IMR-90 (cell line): ENCODE measurements at regions not wholly inside any gene's neighbourhood (a gene's known extent, or its start where the extent isn't known, plus 50 kb on each side); places are given as distances from the start of the nearest gene placed in this dataset.

Experiments
- BHLHE40 ChIP-seq: fragments of 150-350 bp; IDR thresholded peaks from 2 replicates; pipeline ENCODE4 v1.6.1; 2016; ENCODE audit warnings: mild to moderate bottlenecking, low read depth, low read length
- NFE2L2 ChIP-seq: fragments of 150-350 bp; IDR thresholded peaks from 2 replicates; pipeline ENCODE4 v1.6.1; 2016; ENCODE audit warnings: low read depth, mild to moderate bottlenecking, low read length
- POLR2A ChIP-seq: IDR thresholded peaks from 2 replicates; pipeline ENCODE4 v1.6.1; 2012; ENCODE audit warnings: mild to moderate bottlenecking, low read depth, low read length
- RCOR1 ChIP-seq: IDR thresholded peaks from 2 replicates; pipeline ENCODE4 v1.6.1; 2012; ENCODE audit warnings: mild to moderate bottlenecking, low read length, improper control_type of control experiment; ENCODE audit not compliant: insufficient replicate concordance
- TF ChIP-seq, protein P1 (sequence below): conservative IDR thresholded peaks from 2 replicates; pipeline ENCODE4 v1.5.1; 2012; ENCODE audit warnings: mild to moderate bottlenecking, low read depth, low read length, improper control_type of control experiment
- TF ChIP-seq, protein P2 (sequence below): fragments of 150-350 bp; IDR thresholded peaks from 2 replicates; pipeline ENCODE4 v1.6.1; 2017; ENCODE audit warnings: mild to moderate bottlenecking, antibody characterized with exemption, low read length, low read depth

DNA sequence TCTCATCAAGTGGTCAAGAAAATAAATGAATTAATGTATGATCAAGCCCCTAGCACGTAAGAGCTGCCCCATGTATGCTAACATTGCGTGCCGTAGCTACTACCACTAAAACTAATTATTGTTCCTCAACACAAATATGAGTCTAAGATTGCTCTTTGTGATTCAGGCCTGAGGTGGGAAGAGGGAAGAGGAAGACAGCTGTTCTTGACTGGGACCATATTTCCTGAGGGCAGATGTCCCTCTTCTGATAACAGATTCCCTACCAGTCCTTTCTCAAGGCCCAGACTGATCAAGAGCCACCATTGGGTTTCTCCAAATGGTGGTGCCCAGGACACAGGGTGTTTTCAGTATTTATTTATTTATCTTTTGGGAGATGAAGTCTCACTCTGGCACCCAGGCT is 87.2 kb upstream of the CADM1 start:
- TF ChIP-seq POLR2A (no peak), BHLHE40 (no peak), RCOR1 (no peak), NFE2L2 (no peak)
- TF ChIP-seq, protein P1, sequence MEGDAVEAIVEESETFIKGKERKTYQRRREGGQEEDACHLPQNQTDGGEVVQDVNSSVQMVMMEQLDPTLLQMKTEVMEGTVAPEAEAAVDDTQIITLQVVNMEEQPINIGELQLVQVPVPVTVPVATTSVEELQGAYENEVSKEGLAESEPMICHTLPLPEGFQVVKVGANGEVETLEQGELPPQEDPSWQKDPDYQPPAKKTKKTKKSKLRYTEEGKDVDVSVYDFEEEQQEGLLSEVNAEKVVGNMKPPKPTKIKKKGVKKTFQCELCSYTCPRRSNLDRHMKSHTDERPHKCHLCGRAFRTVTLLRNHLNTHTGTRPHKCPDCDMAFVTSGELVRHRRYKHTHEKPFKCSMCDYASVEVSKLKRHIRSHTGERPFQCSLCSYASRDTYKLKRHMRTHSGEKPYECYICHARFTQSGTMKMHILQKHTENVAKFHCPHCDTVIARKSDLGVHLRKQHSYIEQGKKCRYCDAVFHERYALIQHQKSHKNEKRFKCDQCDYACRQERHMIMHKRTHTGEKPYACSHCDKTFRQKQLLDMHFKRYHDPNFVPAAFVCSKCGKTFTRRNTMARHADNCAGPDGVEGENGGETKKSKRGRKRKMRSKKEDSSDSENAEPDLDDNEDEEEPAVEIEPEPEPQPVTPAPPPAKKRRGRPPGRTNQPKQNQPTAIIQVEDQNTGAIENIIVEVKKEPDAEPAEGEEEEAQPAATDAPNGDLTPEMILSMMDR = no peak
- TF ChIP-seq, protein P2, sequence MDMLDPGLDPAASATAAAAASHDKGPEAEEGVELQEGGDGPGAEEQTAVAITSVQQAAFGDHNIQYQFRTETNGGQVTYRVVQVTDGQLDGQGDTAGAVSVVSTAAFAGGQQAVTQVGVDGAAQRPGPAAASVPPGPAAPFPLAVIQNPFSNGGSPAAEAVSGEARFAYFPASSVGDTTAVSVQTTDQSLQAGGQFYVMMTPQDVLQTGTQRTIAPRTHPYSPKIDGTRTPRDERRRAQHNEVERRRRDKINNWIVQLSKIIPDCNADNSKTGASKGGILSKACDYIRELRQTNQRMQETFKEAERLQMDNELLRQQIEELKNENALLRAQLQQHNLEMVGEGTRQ = no peak
